OCI-LY3 (cell line): ENCODE measurements at regions not wholly inside any gene's neighbourhood (a gene's known extent, or its start where the extent isn't known, plus 50 kb on each side); places are given as distances from the start of the nearest gene placed in this dataset.

ENCODE experiments used
- CTCF ChIP-seq: fragments of 200-600, 300-600 bp; sonication (generic); IDR thresholded peaks from 2 replicates; pipeline ENCODE4 v1.5.1; 2014; ENCODE audit warnings: antibody characterized with exemption, low read length, low read depth
- EZH2phosphoT487 ChIP-seq: fragments of 200-600 bp; shearing (Covaris generic); IDR thresholded peaks from 2 replicates; pipeline ENCODE4 v1.6.1; 2018; ENCODE audit warnings: antibody characterized with exemption, mixed run types, low read depth

GRCh38 chr6:11329726-11330412, 97.4 kb upstream of the NEDD9 start:
- TF ChIP-seq CTCF (no peak), EZH2phosphoT487 (no peak)
